ENCODE measurements at regions not wholly inside any gene's neighbourhood (a gene's known extent, or its start where the extent isn't known, plus 50 kb on each side); places are given as distances from the start of the nearest gene placed in this dataset.

DNA sequence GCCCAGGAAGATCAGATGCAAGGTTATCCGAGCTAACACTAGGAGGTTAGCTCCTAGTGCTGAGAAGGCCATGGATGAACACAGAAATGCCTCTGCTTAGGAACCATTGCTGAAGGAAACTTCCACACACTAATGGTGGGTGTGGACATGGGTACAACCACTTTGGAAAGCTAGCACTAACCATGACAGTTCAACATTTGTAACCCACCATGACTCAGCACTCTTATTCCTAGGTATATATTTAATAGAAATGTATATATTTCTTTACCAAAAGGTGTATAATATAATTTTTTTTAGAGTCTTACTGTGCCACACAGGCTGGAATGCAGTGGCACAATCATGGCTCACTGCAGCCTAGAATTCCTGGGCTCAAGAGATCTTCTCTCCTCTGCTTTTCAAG lies 85.3 kb upstream of the BTBD3 start:
- no peak for FAIRE-seq
- no peak for DNase-seq (ENCODE audit: insufficient read length, low spot score)
- TF ChIP-seq POLR2A (IDR thresholded peaks at IDR 0.05; ENCODE audit: low read depth, low read length) (no peak), POU2F2 (IDR thresholded peaks at IDR 0.05; ENCODE audit: low read depth, low read length) (no peak), POLR2AphosphoS5 (IDR thresholded peaks at IDR 0.05; ENCODE audit: low read depth, low read length) (no peak), TAF1 (IDR thresholded peaks at IDR 0.05; ENCODE audit: low read depth, low read length) (no peak), PAX5 (IDR thresholded peaks at IDR 0.05; ENCODE audit: insufficient read depth, low read length, severe bottlenecking) (no peak), SPI1 (IDR thresholded peaks at IDR 0.05; ENCODE audit: low read depth, low read length) (no peak)

DNA sequence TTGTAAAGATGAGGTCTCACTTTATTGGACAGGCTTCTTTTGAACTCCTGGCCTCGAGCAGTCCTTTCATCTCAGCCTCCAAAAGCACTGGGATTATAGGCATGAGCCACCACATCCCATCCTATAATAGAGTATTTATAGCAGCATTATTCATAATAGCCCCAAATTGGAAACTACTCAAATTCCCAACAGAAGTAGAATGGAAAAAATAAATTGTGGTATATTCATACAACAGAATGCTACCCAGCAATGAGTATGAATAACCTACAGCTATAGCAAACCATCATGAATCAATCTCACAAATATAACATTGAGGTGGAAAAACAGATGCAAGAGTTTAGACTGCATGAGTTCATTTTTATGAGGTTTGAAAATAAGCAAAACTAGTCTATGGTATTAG lies 84.8 kb upstream of the BTBD3 start:
- FAIRE-seq = no peak
- no peak for DNase-seq (ENCODE audit: insufficient read length, low spot score)
- no peak for TF ChIP-seq POU2F2 (IDR thresholded peaks at IDR 0.05; ENCODE audit: low read depth, low read length)

DNA sequence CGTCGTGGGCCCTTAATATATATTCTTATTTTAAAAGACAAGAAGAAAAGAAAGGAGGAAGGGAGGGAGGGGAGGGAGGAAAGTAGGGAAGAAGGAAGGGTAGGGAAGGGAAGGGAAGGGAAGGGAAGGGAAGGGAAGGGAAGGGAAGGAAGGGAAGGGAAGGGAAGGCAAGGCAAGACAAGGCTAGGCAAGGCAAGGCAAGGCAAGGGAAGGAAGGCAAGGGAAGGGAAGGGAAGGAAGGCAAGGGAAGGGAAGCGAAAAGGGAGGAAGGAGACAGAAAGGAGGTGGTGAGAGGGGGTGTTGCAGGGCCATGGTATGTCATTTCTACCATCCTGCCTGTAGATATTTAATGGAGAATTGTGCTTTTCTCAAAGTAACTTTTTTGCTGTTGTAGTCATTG lies 83.9 kb upstream of the BTBD3 start:
- DNase-seq (ENCODE audit: insufficient read length, low spot score) = no peak
- TF ChIP-seq PAX5 (IDR thresholded peaks at IDR 0.05; ENCODE audit: insufficient read depth, low read length, severe bottlenecking) (no peak), POLR2AphosphoS5 (IDR thresholded peaks at IDR 0.05; ENCODE audit: low read depth, low read length) (no peak), SPI1 (IDR thresholded peaks at IDR 0.05; ENCODE audit: low read depth, low read length) (no peak), POU2F2 (IDR thresholded peaks at IDR 0.05; ENCODE audit: low read depth, low read length) (no peak), TAF1 (IDR thresholded peaks at IDR 0.05; ENCODE audit: low read depth, low read length) (no peak)
- FAIRE-seq = no peak

DNA sequence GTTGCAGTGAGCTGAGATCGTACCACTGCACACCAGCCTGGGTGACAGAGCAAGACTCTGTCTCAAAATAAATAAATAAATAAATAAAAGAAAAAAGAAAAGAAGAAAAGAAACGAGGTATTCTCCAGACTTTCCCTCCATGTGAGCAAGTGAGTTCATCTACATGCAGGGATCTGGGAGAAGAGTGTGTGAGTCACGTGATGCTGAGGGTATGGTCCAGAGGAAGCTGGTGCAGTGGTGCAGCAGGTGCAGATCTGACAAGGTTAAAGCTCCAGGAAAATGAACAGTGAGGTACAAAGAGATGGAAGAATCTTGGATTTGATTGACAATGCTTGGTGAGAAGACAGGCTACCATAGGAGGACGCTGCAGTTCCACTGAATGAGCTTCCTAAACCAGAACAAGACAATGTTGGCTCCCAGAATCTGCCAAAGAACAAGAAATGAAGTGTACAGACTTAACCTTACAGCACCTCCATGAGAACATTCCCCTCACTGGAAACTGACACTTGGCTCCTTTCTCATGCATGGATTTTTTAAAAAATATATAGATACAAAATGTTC lies 79.5 kb upstream of the BTBD3 start:
- DNase-seq (ENCODE audit: insufficient read length, low spot score) (no peak), FAIRE-seq (no peak)
- no peak for TF ChIP-seq TAF1 (IDR thresholded peaks at IDR 0.05; ENCODE audit: low read depth, low read length)
- no peak for TF ChIP-seq PAX5 (IDR thresholded peaks at IDR 0.05; ENCODE audit: insufficient read depth, low read length, severe bottlenecking)
- TF ChIP-seq SPI1 (IDR thresholded peaks at IDR 0.05; ENCODE audit: low read depth, low read length) = no peak
- TF ChIP-seq POLR2AphosphoS5 (IDR thresholded peaks at IDR 0.05; ENCODE audit: low read depth, low read length) = no peak
- TF ChIP-seq POLR2A (IDR thresholded peaks at IDR 0.05; ENCODE audit: low read depth, low read length) = no peak
- no peak for TF ChIP-seq POU2F2 (IDR thresholded peaks at IDR 0.05; ENCODE audit: low read depth, low read length)

DNA sequence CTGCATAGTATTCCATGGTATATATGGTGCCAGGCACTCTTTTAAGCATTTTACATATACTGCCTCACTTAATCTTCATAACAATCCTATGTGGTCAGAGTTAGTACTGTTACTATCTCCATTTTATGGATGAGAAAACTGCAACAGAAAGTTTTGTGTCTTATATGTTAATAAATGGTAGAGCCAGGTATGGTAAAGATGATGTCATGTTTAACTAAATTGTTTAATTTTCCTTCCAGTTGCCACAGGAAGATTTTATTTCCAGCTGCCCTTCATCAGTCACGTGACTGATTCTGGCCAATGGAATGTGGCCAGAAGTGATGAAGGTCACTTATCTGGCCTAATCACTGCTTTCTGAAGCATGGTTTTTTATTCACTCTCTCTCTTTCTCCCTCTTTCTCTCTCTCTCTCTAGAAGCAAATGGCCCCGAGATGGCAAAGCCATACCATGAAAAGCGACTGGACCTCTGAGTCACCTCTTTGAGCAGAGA lies 75.7 kb upstream of the BTBD3 start:
- TF ChIP-seq POLR2AphosphoS5 (IDR thresholded peaks at IDR 0.05; ENCODE audit: low read depth, low read length) (no peak), PAX5 (IDR thresholded peaks at IDR 0.05; ENCODE audit: insufficient read depth, low read length, severe bottlenecking) (no peak), POU2F2 (IDR thresholded peaks at IDR 0.05; ENCODE audit: low read depth, low read length) (no peak), POLR2A (IDR thresholded peaks at IDR 0.05; ENCODE audit: low read depth, low read length) (no peak), SPI1 (IDR thresholded peaks at IDR 0.05; ENCODE audit: low read depth, low read length) (no peak), TAF1 (IDR thresholded peaks at IDR 0.05; ENCODE audit: low read depth, low read length) (no peak)
- DNase-seq (ENCODE audit: insufficient read length, low spot score) (no peak), FAIRE-seq (no peak)

DNA sequence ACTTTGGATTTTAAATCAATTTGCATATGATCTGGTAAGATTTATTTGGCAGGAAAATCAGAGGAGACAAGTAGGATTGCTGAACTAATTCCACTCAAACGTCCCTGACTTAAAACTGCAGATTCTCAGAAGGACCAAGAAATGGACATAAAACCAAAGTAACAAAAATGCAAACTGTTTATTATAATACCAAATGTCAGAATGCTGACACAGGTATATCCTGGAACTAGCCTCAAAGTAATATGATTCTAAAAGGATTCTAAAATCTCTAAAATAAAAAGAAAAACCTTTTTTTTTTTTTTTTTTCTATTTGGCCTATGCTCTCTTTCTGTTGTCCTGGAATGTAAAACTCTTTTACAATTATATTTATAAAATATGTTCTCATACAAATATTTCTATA lies 74.4 kb upstream of the BTBD3 start:
- no peak for FAIRE-seq
- TF ChIP-seq SPI1 (IDR thresholded peaks at IDR 0.05; ENCODE audit: low read depth, low read length) (no peak), TAF1 (IDR thresholded peaks at IDR 0.05; ENCODE audit: low read depth, low read length) (no peak), POU2F2 (IDR thresholded peaks at IDR 0.05; ENCODE audit: low read depth, low read length) (no peak), POLR2AphosphoS5 (IDR thresholded peaks at IDR 0.05; ENCODE audit: low read depth, low read length) (no peak), PAX5 (IDR thresholded peaks at IDR 0.05; ENCODE audit: insufficient read depth, low read length, severe bottlenecking) (no peak), POLR2A (IDR thresholded peaks at IDR 0.05; ENCODE audit: low read depth, low read length) (no peak)
- DNase-seq (ENCODE audit: insufficient read length, low spot score) = no peak

DNA sequence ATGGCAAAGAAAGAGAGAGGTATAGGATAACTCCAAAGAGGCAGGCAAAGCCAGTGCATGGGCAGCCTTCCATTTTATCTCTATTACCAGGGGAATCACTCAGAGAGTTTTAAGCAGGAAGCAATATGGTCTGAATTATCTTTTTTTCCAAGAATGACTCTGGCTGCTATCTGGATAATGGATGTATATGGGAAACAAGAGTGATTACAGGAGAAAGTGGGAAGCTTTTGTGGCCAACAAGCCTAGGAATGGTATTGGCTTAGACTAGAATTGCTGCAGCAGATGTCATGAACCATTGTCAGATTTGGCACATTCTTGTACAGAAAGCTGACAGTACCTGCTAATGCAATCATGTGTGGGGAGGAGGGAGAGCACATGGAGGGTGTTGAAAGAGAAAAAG lies 73.0 kb upstream of the BTBD3 start:
- FAIRE-seq = no peak
- no peak for TF ChIP-seq SPI1 (IDR thresholded peaks at IDR 0.05; ENCODE audit: low read depth, low read length)
- no peak for TF ChIP-seq POLR2AphosphoS5 (IDR thresholded peaks at IDR 0.05; ENCODE audit: low read depth, low read length)
- TF ChIP-seq POU2F2 (IDR thresholded peaks at IDR 0.05; ENCODE audit: low read depth, low read length) = no peak
- TF ChIP-seq POLR2A (IDR thresholded peaks at IDR 0.05; ENCODE audit: low read depth, low read length) = no peak
- TF ChIP-seq TAF1 (IDR thresholded peaks at IDR 0.05; ENCODE audit: low read depth, low read length) = no peak
- TF ChIP-seq PAX5 (IDR thresholded peaks at IDR 0.05; ENCODE audit: insufficient read depth, low read length, severe bottlenecking) = no peak
- DNase-seq (ENCODE audit: insufficient read length, low spot score) = no peak

DNA sequence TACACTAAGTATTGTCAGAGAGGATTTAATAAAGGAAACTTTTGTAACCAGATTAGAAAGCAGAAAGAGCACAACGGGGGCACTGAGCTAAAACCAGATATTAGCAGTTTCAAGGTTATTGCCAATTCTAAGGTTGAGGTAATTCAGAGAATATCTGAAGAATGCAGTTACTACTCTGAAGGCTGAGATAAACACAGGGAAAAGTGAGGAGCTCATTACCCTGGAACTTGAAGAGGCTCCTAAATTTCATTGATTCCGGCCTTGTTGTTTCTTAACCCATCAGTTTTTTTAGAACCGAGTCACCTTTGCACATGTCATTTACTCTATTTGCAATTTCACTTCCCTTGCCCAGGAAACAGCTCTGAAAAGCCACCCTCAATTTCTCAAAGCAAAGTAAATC lies 72.4 kb upstream of the BTBD3 start:
- DNase-seq (ENCODE audit: insufficient read length, low spot score) = no peak
- no peak for FAIRE-seq
- TF ChIP-seq POLR2A (IDR thresholded peaks at IDR 0.05; ENCODE audit: low read depth, low read length) (no peak), SPI1 (IDR thresholded peaks at IDR 0.05; ENCODE audit: low read depth, low read length) (no peak), PAX5 (IDR thresholded peaks at IDR 0.05; ENCODE audit: insufficient read depth, low read length, severe bottlenecking) (no peak), TAF1 (IDR thresholded peaks at IDR 0.05; ENCODE audit: low read depth, low read length) (no peak), POLR2AphosphoS5 (IDR thresholded peaks at IDR 0.05; ENCODE audit: low read depth, low read length) (no peak)

DNA sequence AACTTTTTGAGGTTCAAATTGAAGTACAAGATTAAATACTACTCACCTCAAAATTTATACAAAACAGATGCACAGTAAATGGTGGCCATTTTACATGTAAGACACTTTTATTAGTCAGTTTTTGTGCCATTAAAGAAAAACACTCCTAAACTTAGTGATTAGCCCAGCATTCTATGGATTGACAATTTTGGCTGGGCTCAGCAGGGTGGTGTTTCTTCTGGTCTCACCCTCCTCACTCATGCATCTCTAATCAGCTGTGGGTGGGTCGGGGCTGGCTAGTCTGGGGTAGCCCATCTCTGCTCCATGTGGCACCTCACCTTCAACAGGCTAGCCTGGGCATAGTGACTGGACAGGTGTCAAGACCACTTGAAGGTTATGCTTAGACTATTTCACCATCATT lies 71.6 kb upstream of the BTBD3 start:
- TF ChIP-seq POLR2AphosphoS5 (IDR thresholded peaks at IDR 0.05; ENCODE audit: low read depth, low read length) (no peak), POLR2A (IDR thresholded peaks at IDR 0.05; ENCODE audit: low read depth, low read length) (no peak), TAF1 (IDR thresholded peaks at IDR 0.05; ENCODE audit: low read depth, low read length) (no peak), PAX5 (IDR thresholded peaks at IDR 0.05; ENCODE audit: insufficient read depth, low read length, severe bottlenecking) (no peak), SPI1 (IDR thresholded peaks at IDR 0.05; ENCODE audit: low read depth, low read length) (no peak), POU2F2 (IDR thresholded peaks at IDR 0.05; ENCODE audit: low read depth, low read length) (no peak)
- FAIRE-seq (no peak), DNase-seq (ENCODE audit: insufficient read length, low spot score) (no peak)

DNA sequence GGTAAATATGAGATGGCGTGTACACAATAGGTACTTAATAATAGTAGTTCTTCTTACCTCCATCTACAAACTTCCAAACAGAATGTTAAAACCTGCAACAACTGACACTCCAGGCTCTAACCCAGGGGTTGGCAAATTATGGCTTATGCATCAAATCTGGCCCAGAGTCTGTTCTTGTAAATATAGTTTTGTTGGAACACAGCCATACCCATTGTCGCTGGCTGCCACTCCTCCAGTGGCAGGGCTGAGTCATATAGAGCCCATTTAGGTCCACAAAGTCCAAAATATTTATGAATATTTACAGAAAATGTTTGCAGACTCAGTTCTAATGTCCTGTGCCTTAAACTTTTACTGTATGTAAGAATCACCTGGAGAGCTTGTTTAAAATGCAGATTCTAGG lies 69.9 kb upstream of the BTBD3 start:
- FAIRE-seq = no peak
- no peak for DNase-seq (ENCODE audit: insufficient read length, low spot score)

More for the DNA sequence above, 69.9 kb upstream of the BTBD3 start:
- TF ChIP-seq POLR2AphosphoS5 (IDR thresholded peaks at IDR 0.05; ENCODE audit: low read depth, low read length) (no peak), TAF1 (IDR thresholded peaks at IDR 0.05; ENCODE audit: low read depth, low read length) (no peak), PAX5 (IDR thresholded peaks at IDR 0.05; ENCODE audit: insufficient read depth, low read length, severe bottlenecking) (no peak), SPI1 (IDR thresholded peaks at IDR 0.05; ENCODE audit: low read depth, low read length) (no peak), POLR2A (IDR thresholded peaks at IDR 0.05; ENCODE audit: low read depth, low read length) (no peak), POU2F2 (IDR thresholded peaks at IDR 0.05; ENCODE audit: low read depth, low read length) (no peak)
